NCI-H748 (cell line): ENCODE measurements at regions not wholly inside any gene's neighbourhood (a gene's known extent, or its start where the extent isn't known, plus 50 kb on each side); places are given as distances from the start of the nearest gene placed in this dataset.
A peak's percentile ranks its signal among the peaks of the same experiment; 100 is the strongest.
"Not testable (repeated sequence)": the region's sequence is repeated elsewhere in the genome, so short reads cannot be mapped to it uniquely, and the experiment has no call there.

Experiments used
- DNase-seq: peaks from one replicate; lab custom pipeline; 2025; ENCODE audit not compliant: unreplicated experiment; lab: John Stamatoyannopoulos, UW

- DNase-seq = no peak
Observed at GRCh38 chr5:105878402-105878801, 1792.3 kb downstream of the EFNA5 start.

- DNase-seq = peak; percentile 17
Observed at GRCh38 chr5:105877592-105877991, 1793.1 kb downstream of the EFNA5 start.

- DNase-seq = no peak
Observed at GRCh38 chr5:105874316-105874715, 1796.4 kb downstream of the EFNA5 start.

GRCh38 chr5:105872569-105873270, 1798.0 kb downstream of the EFNA5 start:
- no peak for DNase-seq

GRCh38 chr5:105868038-105868780, 1802.5 kb downstream of the EFNA5 start:
- DNase-seq = peak; percentile 27

- DNase-seq = no peak
Observed at GRCh38 chr5:105865834-105866233, 1804.9 kb downstream of the EFNA5 start.

GRCh38 chr5:105859350-105859749, 1811.4 kb downstream of the EFNA5 start:
- DNase-seq = not testable (repeated sequence)

GRCh38 chr5:105849701-105850100, 1821.0 kb downstream of the EFNA5 start:
- no peak for DNase-seq

- peak; percentile 55 for DNase-seq
Observed at GRCh38 chr5:105840800-105841199, 1829.9 kb downstream of the EFNA5 start.

- DNase-seq = no peak
Observed at GRCh38 chr5:105836887-105837286, 1833.8 kb downstream of the EFNA5 start.

GRCh38 chr5:105836268-105836667, 1834.5 kb downstream of the EFNA5 start:
- DNase-seq = no peak

- no peak for DNase-seq
Observed at GRCh38 chr5:105828821-105829220, 1841.9 kb downstream of the EFNA5 start.

- DNase-seq = no peak
Observed at GRCh38 chr5:105821800-105822199, 1848.9 kb downstream of the EFNA5 start.

- DNase-seq = no peak
Observed at GRCh38 chr5:105817914-105818313, 1852.8 kb downstream of the EFNA5 start.

GRCh38 chr5:105817416-105817815, 1853.3 kb downstream of the EFNA5 start:
- DNase-seq = no peak

GRCh38 chr5:105816961-105817360, 1853.8 kb downstream of the EFNA5 start:
- no peak for DNase-seq

- no peak for DNase-seq
Observed at GRCh38 chr5:105812304-105812703, 1858.4 kb downstream of the EFNA5 start.

- no peak for DNase-seq
Observed at GRCh38 chr5:105807951-105808350, 1862.8 kb downstream of the EFNA5 start.

GRCh38 chr5:105807290-105807689, 1863.4 kb downstream of the EFNA5 start:
- no peak for DNase-seq

- DNase-seq = no peak
Observed at GRCh38 chr5:105806596-105806995, 1864.1 kb downstream of the EFNA5 start.

GRCh38 chr5:105803431-105803830, 1867.3 kb downstream of the EFNA5 start:
- DNase-seq = no peak

- DNase-seq = no peak
Observed at GRCh38 chr5:105794578-105794977, 1876.2 kb downstream of the EFNA5 start.
